B cell (primary cell): ENCODE measurements at regions not wholly inside any gene's neighbourhood (a gene's known extent, or its start where the extent isn't known, plus 50 kb on each side); places are given as distances from the start of the nearest gene placed in this dataset.

Experiments
- ATAC-seq: fragments of 200-7000 bp; cut with Tn5 transposase; one replicate; pipeline ENCODE4 v1.10.0; 2021; ENCODE audit warnings: low read depth, mild to moderate bottlenecking, moderate number of reproducible peaks, moderate library complexity
- CTCF ChIA-PET: fragments of 350-600 bp; sonication (Branson Sonifier 250); formaldehyde crosslinking; loops from one replicate; lab custom pipeline; 2021; ENCODE audit warnings: antibody characterized with exemption, inconsistent platforms; lab: Charles Lee
- POLR2A ChIA-PET: fragments of 350-600 bp; sonication (Branson Sonifier 250); formaldehyde crosslinking; loops from one replicate; lab custom pipeline; 2021; ENCODE audit warnings: antibody characterized with exemption; lab: Charles Lee
- DNase-seq: peaks from one replicate; pipeline ENCODE4 v3.0.0; 2013
- H2AFZ ChIP-seq: 2 replicates; pipeline ENCODE4 v1.6.1; 2012; ENCODE audit warnings: mild to moderate bottlenecking, low read depth, low read length; ENCODE audit not compliant: insufficient read depth, poor library complexity, severe bottlenecking
- H3K27ac ChIP-seq, 2 donors: 1 replicate in 1 of 2; 2 replicates in 1 of 2; pipeline ENCODE4 v1.5.1; 2012 to 2013; ENCODE audit warnings: low read length in 2 of 2, mild to moderate bottlenecking in 2 of 2, moderate library complexity in 1 of 2
- H3K27me3 ChIP-seq, 4 experiments: fragments of 200-600 bp in 1 of 4; sonication (generic) in 1 of 4; replicated peaks in 1 of 4; 1 replicate in 2 of 4; 2 replicates in 2 of 4; pipeline versions ENCODE4 v1.6.1 to v1.7.0; 2013 to 2016; ENCODE audit warnings: low read length in 3 of 4, mild to moderate bottlenecking in 2 of 4, mixed read lengths in 1 of 4, moderate library complexity in 1 of 4; ENCODE audit not compliant: insufficient read depth in 4 of 4, control insufficient read depth in 3 of 4; ENCODE audit errors: control extremely low read depth in 1 of 4
- H3K36me3 ChIP-seq, 2 experiments: replicated peaks in 1 of 2; 1 replicate in 1 of 2; 2 replicates in 1 of 2; pipeline versions ENCODE4 v1.6.1 to v1.7.1; 2013; ENCODE audit warnings: low read length in 1 of 2; ENCODE audit not compliant: insufficient read depth in 2 of 2, control insufficient read depth in 1 of 2; ENCODE audit errors: control extremely low read depth in 1 of 2, extremely low read depth in 1 of 2
- H3K4me1 ChIP-seq, 2 donors: fragments of 200-600 bp in 1 of 2; sonication (generic) in 1 of 2; 1 replicate in 1 of 2; 2 replicates in 1 of 2; pipeline versions ENCODE4 v1.5.1 to v1.6.1; 2013 to 2017; ENCODE audit warnings: low read length in 2 of 2; ENCODE audit not compliant: control insufficient read depth in 2 of 2, insufficient read depth in 2 of 2
- H3K4me2 ChIP-seq: replicated peaks from 2 replicates; pipeline ENCODE3; 2012; ENCODE audit warnings: mild to moderate bottlenecking, low read depth, low read length; ENCODE audit not compliant: poor library complexity, severe bottlenecking
- H3K4me3 ChIP-seq, 5 experiments: fragments of 200-600 bp in 1 of 5; sonication (generic) in 1 of 5; 1 replicate in 3 of 5; 2 replicates in 2 of 5; pipeline versions ENCODE4 v1.5.1 to v1.7.0; 2011 to 2016; ENCODE audit warnings: low read length in 4 of 5, mild to moderate bottlenecking in 4 of 5, low read depth in 2 of 5, control low read depth in 1 of 5, moderate library complexity in 1 of 5; ENCODE audit not compliant: insufficient read depth in 1 of 5; ENCODE audit errors: control extremely low read depth in 1 of 5, extremely low read depth in 1 of 5
- H3K79me2 ChIP-seq: fragments of 200-600 bp; sonication (generic); one replicate; pipeline ENCODE4 v1.6.0; 2016; ENCODE audit warnings: low read length; ENCODE audit not compliant: control insufficient read depth, insufficient read depth
- H3K9ac ChIP-seq: fragments of 200-600 bp; sonication (generic); 2 replicates; pipeline ENCODE4 v1.6.1; 2017; ENCODE audit warnings: mild to moderate bottlenecking, low read length, moderate library complexity
- H3K9me3 ChIP-seq, 3 donors: one replicate each; pipeline versions ENCODE4 v1.6.1 to v1.7.1; 2013; ENCODE audit warnings: low read length in 2 of 3; ENCODE audit not compliant: control insufficient read depth in 2 of 3, insufficient read depth in 1 of 3; ENCODE audit errors: control extremely low read depth in 1 of 3
- H4K20me1 ChIP-seq: 2 replicates; pipeline ENCODE4 v1.6.0; 2012; ENCODE audit warnings: mild to moderate bottlenecking, low read length; ENCODE audit not compliant: insufficient read depth, control insufficient read depth, poor library complexity, severe bottlenecking
- H3K27ac Mint-ChIP-seq: one replicate; pipeline ENCODE4 v1.8.0; 2021; ENCODE audit warnings: mixed read lengths
- H3K27me3 Mint-ChIP-seq: one replicate; pipeline ENCODE4 v1.8.0; 2021; ENCODE audit warnings: mixed read lengths
- H3K4me1 Mint-ChIP-seq: one replicate; pipeline ENCODE4 v1.8.0; 2021; ENCODE audit warnings: mixed read lengths
- H3K4me3 Mint-ChIP-seq: one replicate; pipeline ENCODE4 v1.8.0; 2021; ENCODE audit warnings: mixed read lengths
- H3K9me3 Mint-ChIP-seq: one replicate; pipeline ENCODE4 v1.8.0; 2022; ENCODE audit warnings: mixed read lengths; ENCODE audit not compliant: insufficient read depth
- CTCF ChIP-seq: fragments of 200-600 bp; IDR thresholded peaks from one replicate; pipeline ENCODE4 v1.8.0; 2022; ENCODE audit warnings: antibody characterized with exemption, mild to moderate bottlenecking
- EZH2 ChIP-seq: IDR thresholded peaks from 2 replicates; pipeline ENCODE4 v1.6.1; 2012; ENCODE audit warnings: borderline replicate concordance, low read depth, mild to moderate bottlenecking, moderate library complexity, low read length; ENCODE audit not compliant: insufficient read depth, poor library complexity, severe bottlenecking
- WGBS: methylation state at CpG from one replicate; pipeline ENCODE4 v1.1.5; 2013; ENCODE audit warnings: missing lambda C conversion rate; ENCODE audit not compliant: insufficient coverage; 5-methylcytosine and 5-hydroxymethylcytosine counted together
- intact Hi-C: fragments of 100-400 bp; cut with micrococcal nuclease; formaldehyde crosslinking; loops from one replicate; pipeline ENCODE4 v1.10.0; 2022

- no peaks in the 10 kb centered on the region for H3K4me1 ChIP-seq
- H3K27me3 ChIP-seq: no peaks in the 10 kb centered on the region
- no peaks in the 10 kb centered on the region for H3K36me3 ChIP-seq
- H3K79me2 ChIP-seq: no peaks in the 10 kb centered on the region
- H3K9me3 Mint-ChIP-seq: peaks cover 8% of the 10 kb centered on the region
- intact Hi-C loops: no loop called here
- peaks cover 32% of the 10 kb centered on the region for H3K27me3 Mint-ChIP-seq
- no peak overlapping the region for H3K9ac ChIP-seq
- peaks cover 3 to 6% (median 5%) of the 10 kb centered on the region in 3 donors for H3K9me3 ChIP-seq
- H3K27ac Mint-ChIP-seq: no peak overlapping the region
- no peak overlapping the region for H3K27ac ChIP-seq
- WGBS: 97% methylated on average over 2 of the region's 4 CpGs
- no peak overlapping the region for H3K4me3 ChIP-seq
- ATAC-seq (no peak), DNase-seq (no peak)
- ChIA-PET POLR2A (no interaction called here), CTCF (no interaction called here)
- H3K4me1 Mint-ChIP-seq: no peaks in the 10 kb centered on the region
- H2AFZ ChIP-seq: no peak overlapping the region
- H4K20me1 ChIP-seq: no peaks in the 10 kb centered on the region
- TF ChIP-seq EZH2 (no peak), CTCF (no peak)
- H3K4me3 Mint-ChIP-seq: no peak overlapping the region
- no peak overlapping the region for H3K4me2 ChIP-seq
Observed at GRCh38 chr2:234761910-234762309, 189.9 kb upstream of the SH3BP4 start.

- Histone ChIP-seq H3K79me2 (no peaks in the 10 kb centered on the region), H3K27me3 (no peaks in the 10 kb centered on the region), H3K9ac (no peak overlapping the region), H3K36me3 (no peaks in the 10 kb centered on the region), H3K4me3 (no peak overlapping the region), H3K4me2 (no peak overlapping the region), H3K4me1 (no peaks in the 10 kb centered on the region), H3K9me3 (peaks cover 0 to 3% (median 0%) of the 10 kb centered on the region in 3 donors), H3K27ac (no peak overlapping the region), H4K20me1 (no peaks in the 10 kb centered on the region), H2AFZ (no peak overlapping the region)
- CTCF ChIA-PET: no interaction called here
- TF ChIP-seq CTCF: no peak
- TF ChIP-seq EZH2: no peak
- no peak overlapping the region for H3K27ac Mint-ChIP-seq
- H3K9me3 Mint-ChIP-seq: no peaks in the 10 kb centered on the region
- ATAC-seq (no peak), DNase-seq (no peak)
- no peaks in the 10 kb centered on the region for H3K4me1 Mint-ChIP-seq
- H3K4me3 Mint-ChIP-seq: no peak overlapping the region
- POLR2A ChIA-PET: no interaction called here
- 98% methylated on average over 7 of the region's 8 CpGs for WGBS
- intact Hi-C loops: no loop called here
- H3K27me3 Mint-ChIP-seq: peaks cover 6% of the 10 kb centered on the region
Observed at GRCh38 chr2:234754126-234754525, 197.7 kb upstream of the SH3BP4 start.
